ENCODE measurements at regions not wholly inside any gene's neighbourhood (a gene's known extent, or its start where the extent isn't known, plus 50 kb on each side); places are given as distances from the start of the nearest gene placed in this dataset.

DNA sequence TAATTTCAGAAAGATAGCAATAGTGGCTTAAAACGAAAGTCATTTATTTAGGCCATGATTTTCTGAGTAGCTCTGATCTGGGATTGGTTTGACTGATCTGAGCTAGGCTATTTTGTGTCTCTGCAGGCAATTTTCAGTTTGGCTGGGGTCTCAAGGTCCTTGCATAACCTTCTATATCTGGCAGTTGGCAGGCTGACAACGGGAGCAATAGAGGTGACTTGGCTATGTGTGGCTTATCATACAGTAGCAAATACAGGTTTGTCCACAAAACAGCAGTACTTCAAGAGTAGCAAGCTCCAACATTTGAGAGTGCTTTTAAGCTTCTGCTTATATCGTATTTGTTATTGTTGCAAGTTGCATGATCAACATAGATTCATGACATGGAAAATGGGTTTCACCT lies 1167.3 kb upstream of the CELF2 start:
- TF ChIP-seq, protein P1, sequence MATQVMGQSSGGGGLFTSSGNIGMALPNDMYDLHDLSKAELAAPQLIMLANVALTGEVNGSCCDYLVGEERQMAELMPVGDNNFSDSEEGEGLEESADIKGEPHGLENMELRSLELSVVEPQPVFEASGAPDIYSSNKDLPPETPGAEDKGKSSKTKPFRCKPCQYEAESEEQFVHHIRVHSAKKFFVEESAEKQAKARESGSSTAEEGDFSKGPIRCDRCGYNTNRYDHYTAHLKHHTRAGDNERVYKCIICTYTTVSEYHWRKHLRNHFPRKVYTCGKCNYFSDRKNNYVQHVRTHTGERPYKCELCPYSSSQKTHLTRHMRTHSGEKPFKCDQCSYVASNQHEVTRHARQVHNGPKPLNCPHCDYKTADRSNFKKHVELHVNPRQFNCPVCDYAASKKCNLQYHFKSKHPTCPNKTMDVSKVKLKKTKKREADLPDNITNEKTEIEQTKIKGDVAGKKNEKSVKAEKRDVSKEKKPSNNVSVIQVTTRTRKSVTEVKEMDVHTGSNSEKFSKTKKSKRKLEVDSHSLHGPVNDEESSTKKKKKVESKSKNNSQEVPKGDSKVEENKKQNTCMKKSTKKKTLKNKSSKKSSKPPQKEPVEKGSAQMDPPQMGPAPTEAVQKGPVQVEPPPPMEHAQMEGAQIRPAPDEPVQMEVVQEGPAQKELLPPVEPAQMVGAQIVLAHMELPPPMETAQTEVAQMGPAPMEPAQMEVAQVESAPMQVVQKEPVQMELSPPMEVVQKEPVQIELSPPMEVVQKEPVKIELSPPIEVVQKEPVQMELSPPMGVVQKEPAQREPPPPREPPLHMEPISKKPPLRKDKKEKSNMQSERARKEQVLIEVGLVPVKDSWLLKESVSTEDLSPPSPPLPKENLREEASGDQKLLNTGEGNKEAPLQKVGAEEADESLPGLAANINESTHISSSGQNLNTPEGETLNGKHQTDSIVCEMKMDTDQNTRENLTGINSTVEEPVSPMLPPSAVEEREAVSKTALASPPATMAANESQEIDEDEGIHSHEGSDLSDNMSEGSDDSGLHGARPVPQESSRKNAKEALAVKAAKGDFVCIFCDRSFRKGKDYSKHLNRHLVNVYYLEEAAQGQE (IDR thresholded peaks at IDR 0.05; ENCODE audit: low read depth): no peak
- TF ChIP-seq FOSL1 (IDR thresholded peaks at IDR 0.05; ENCODE audit: low read depth): no peak
- TF ChIP-seq, protein P2, sequence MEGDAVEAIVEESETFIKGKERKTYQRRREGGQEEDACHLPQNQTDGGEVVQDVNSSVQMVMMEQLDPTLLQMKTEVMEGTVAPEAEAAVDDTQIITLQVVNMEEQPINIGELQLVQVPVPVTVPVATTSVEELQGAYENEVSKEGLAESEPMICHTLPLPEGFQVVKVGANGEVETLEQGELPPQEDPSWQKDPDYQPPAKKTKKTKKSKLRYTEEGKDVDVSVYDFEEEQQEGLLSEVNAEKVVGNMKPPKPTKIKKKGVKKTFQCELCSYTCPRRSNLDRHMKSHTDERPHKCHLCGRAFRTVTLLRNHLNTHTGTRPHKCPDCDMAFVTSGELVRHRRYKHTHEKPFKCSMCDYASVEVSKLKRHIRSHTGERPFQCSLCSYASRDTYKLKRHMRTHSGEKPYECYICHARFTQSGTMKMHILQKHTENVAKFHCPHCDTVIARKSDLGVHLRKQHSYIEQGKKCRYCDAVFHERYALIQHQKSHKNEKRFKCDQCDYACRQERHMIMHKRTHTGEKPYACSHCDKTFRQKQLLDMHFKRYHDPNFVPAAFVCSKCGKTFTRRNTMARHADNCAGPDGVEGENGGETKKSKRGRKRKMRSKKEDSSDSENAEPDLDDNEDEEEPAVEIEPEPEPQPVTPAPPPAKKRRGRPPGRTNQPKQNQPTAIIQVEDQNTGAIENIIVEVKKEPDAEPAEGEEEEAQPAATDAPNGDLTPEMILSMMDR (IDR thresholded peaks at IDR 0.05 in 2 of 3, conservative IDR thresholded peaks at IDR 0.05 in 1 of 3; ENCODE audit: borderline replicate concordance in 1 of 3, insufficient read depth in 1 of 3, low read depth in 2 of 3, low read length in 2 of 3): no peak

Measured in HCT116 (cell line).